Stimulated activated CD4-positive, alpha-beta T cell treated with anti-CD3 and anti-CD28 coated beads, Interleukin-12 subunit alpha, Interleukin-12 subunit beta, amount 100 ng/mL, for 24 hours (primary cell): ENCODE measurements at regions not wholly inside any gene's neighbourhood (a gene's known extent, or its start where the extent isn't known, plus 50 kb on each side); places are given as distances from the start of the nearest gene placed in this dataset.

Experiments used
- DNase-seq, 2 experiments: peaks; one replicate each; pipeline ENCODE4 v3.0.0-alpha.2; 2020; ENCODE audit warnings: low read depth in 2 of 2

GRCh38 chr6:122524056-122524455 is 52.4 kb upstream of the SERINC1 start:
- no peak for DNase-seq

GRCh38 chr6:122530440-122531046 is 58.9 kb upstream of the SERINC1 start:
- peak; percentile 2 to 29 for DNase-seq

GRCh38 chr6:122548281-122548680 is 61.9 kb upstream of the PKIB start:
- no peak for DNase-seq

GRCh38 chr6:122548820-122549219 is 61.4 kb upstream of the PKIB start:
- DNase-seq: no peak

GRCh38 chr6:122553697-122554096 is 56.5 kb upstream of the PKIB start:
- no peak for DNase-seq

GRCh38 chr6:122555561-122555960 is 54.6 kb upstream of the PKIB start:
- no peak for DNase-seq

- no peak for DNase-seq
Measured at GRCh38 chr6:122558080-122558479, 52.1 kb upstream of the PKIB start.
